A673 (cell line): ENCODE measurements at regions not wholly inside any gene's neighbourhood (a gene's known extent, or its start where the extent isn't known, plus 50 kb on each side); places are given as distances from the start of the nearest gene placed in this dataset.

Experiments
- BruUV-seq: library from RNA; stranded (reverse); fragments of 400-500 nt; replicated peaks from 2 replicates; lab custom pipeline; 2021; lab: Mats Ljungman, UMichigan
- CTCF ChIA-PET: fragments of 300-600 bp; sonication (Branson Sonifier 250); formaldehyde crosslinking; loops from one replicate; lab custom pipeline; 2022; ENCODE audit warnings: antibody characterized with exemption; lab: Charles Lee
- POLR2A ChIA-PET: fragments of 300-600 bp; sonication (Branson Sonifier 250); formaldehyde crosslinking; loops from one replicate; lab custom pipeline; 2022; ENCODE audit warnings: antibody characterized with exemption; ENCODE audit not compliant: low non-redundant PET; lab: Charles Lee
- DNase-seq: peaks from one replicate; pipeline ENCODE4 v3.0.0-alpha.2; 2015; ENCODE audit warnings: low spot score
- H3K27ac ChIP-seq: fragments of 200-600 bp; sonication (generic); 2 replicates; pipeline ENCODE4 v1.5.1; 2016; ENCODE audit warnings: mixed run types, low read depth, mild to moderate bottlenecking, mixed read lengths, antibody characterized with exemption, low read length; ENCODE audit not compliant: poor library complexity, severe bottlenecking
- H3K27me3 ChIP-seq: fragments of 200-600 bp; sonication (generic); replicated peaks from 2 replicates; pipeline ENCODE4 v1.6.1; 2017; ENCODE audit warnings: mixed run types, low read depth, mild to moderate bottlenecking, mixed read lengths, antibody characterized with exemption, low read length; ENCODE audit not compliant: insufficient read depth, poor library complexity
- H3K36me3 ChIP-seq: fragments of 200-600 bp; sonication (generic); 2 replicates; pipeline ENCODE4 v1.6.1; 2016; ENCODE audit warnings: mixed run types, mild to moderate bottlenecking, mixed read lengths, antibody characterized with exemption, low read length; ENCODE audit not compliant: insufficient read depth, poor library complexity, severe bottlenecking
- H3K4me1 ChIP-seq: fragments of 200-600 bp; sonication (generic); 2 replicates; pipeline ENCODE4 v1.6.1; 2017; ENCODE audit warnings: mixed run types, mild to moderate bottlenecking, mixed read lengths, antibody characterized with exemption, low read length; ENCODE audit not compliant: insufficient read depth, poor library complexity, severe bottlenecking
- H3K4me3 ChIP-seq: fragments of 200-600 bp; sonication (generic); 2 replicates; pipeline ENCODE4 v1.5.1; 2016; ENCODE audit warnings: low read depth, mixed run types, mild to moderate bottlenecking, mixed read lengths, low read length; ENCODE audit not compliant: poor library complexity, severe bottlenecking
- H3K9me3 ChIP-seq: fragments of 200-600 bp; sonication (generic); 2 replicates; pipeline ENCODE4 v1.6.1; 2016; ENCODE audit warnings: mixed run types, low read depth, mild to moderate bottlenecking, mixed read lengths, antibody characterized with exemption, low read length; ENCODE audit not compliant: poor library complexity, severe bottlenecking
- CTCF ChIP-seq: fragments of 300-800, 200-600 bp; sonication (generic); conservative IDR thresholded peaks from 2 replicates; pipeline ENCODE4 v1.5.1; 2017; ENCODE audit warnings: low read depth, mild to moderate bottlenecking, antibody characterized with exemption, low read length, moderate library complexity, mixed read lengths
- EZH2 ChIP-seq: fragments of 200-600 bp; sonication (generic); IDR thresholded peaks from 2 replicates; pipeline ENCODE4 v1.6.1; 2017; ENCODE audit warnings: borderline replicate concordance, low read depth, mild to moderate bottlenecking, mixed read lengths, antibody characterized with exemption, low read length; ENCODE audit not compliant: poor library complexity, severe bottlenecking
- intact Hi-C: fragments of 100-400 bp; cut with micrococcal nuclease; formaldehyde crosslinking; loops from one replicate; pipeline ENCODE4 v1.10.0; 2022; ENCODE audit not compliant: unreplicated experiment

GRCh38 chr2:167322795-167323194, 434.5 kb downstream of the XIRP2 start:
- no peak for DNase-seq
- no peaks in the 10 kb centered on the region for H3K4me1 ChIP-seq
- POLR2A ChIA-PET, result no interaction called here
- H3K36me3 ChIP-seq, result no peaks in the 10 kb centered on the region
- no peak for TF ChIP-seq CTCF
- no peak for TF ChIP-seq EZH2
- H3K27me3 ChIP-seq, result no peaks in the 10 kb centered on the region
- no peaks in the 10 kb centered on the region for H3K9me3 ChIP-seq
- no peak overlapping the region for H3K4me3 ChIP-seq
- intact Hi-C loops, result no loop called here
- CTCF ChIA-PET, result no interaction called here
- no peak overlapping the region for H3K27ac ChIP-seq
- no TSS peak for BruUV-seq

DNA sequence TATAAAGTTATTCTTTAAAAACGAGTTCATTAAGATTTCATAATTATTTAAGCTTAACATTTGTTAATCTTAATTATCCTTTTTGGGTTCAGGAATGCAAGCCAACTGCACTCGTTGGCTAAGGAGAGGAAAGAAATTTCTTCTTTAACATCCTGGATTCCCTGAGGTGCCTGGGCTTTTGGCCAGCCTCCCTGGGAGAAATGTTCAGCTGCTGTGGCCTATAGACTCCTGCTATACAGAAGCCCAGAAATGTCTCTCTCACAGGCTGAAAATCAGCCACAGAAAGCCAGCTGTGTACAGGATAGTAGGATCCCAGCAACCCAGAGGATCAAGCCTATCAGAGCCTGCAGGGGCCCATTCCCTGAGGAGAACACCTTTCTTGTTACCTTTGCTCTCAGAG, 430.3 kb downstream of the XIRP2 start:
- ChIA-PET POLR2A (no interaction called here), CTCF (no interaction called here)
- Histone ChIP-seq H3K36me3 (no peaks in the 10 kb centered on the region), H3K4me3 (no peak overlapping the region), H3K4me1 (no peaks in the 10 kb centered on the region), H3K27ac (no peak overlapping the region), H3K27me3 (no peaks in the 10 kb centered on the region), H3K9me3 (no peaks in the 10 kb centered on the region)
- TF ChIP-seq CTCF, result no peak
- no peak for TF ChIP-seq EZH2
- intact Hi-C loops, result no loop called here
- no TSS peak for BruUV-seq
- DNase-seq, result peak; percentile 37

DNA sequence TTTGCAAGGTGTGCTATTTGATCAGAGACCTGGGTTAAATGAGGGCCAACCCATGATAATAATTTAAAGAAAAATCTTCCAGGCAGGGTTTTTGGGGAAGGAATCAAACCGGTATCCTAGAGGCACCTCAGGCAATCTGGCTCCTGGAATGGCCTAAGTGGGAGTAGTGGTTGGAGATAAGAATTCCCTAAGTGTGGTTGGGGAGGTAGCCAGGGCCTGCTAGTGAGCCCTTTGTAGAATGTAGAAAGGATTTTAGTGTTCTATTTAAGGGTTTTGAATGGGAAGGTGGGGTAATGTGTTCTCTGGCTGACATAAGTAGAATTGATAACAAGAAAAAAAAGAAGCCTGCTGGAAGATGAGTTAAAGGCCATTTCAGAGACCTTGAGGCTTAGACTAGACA, 422.2 kb downstream of the XIRP2 start:
- BruUV-seq, result no TSS peak
- no peak for DNase-seq
- no peak overlapping the region for H3K27ac ChIP-seq
- no peaks in the 10 kb centered on the region for H3K27me3 ChIP-seq
- ChIA-PET POLR2A (no interaction called here), CTCF (no interaction called here)
- H3K4me1 ChIP-seq, result peaks cover 5% of the 10 kb centered on the region
- TF ChIP-seq CTCF (no peak), EZH2 (no peak)
- no peaks in the 10 kb centered on the region for H3K9me3 ChIP-seq
- H3K36me3 ChIP-seq, result no peaks in the 10 kb centered on the region
- no peak overlapping the region for H3K4me3 ChIP-seq
- intact Hi-C loops, result no loop called here
